Nephron progenitor cell (in vitro differentiated cells): ENCODE measurements at regions not wholly inside any gene's neighbourhood (a gene's known extent, or its start where the extent isn't known, plus 50 kb on each side); places are given as distances from the start of the nearest gene placed in this dataset.
"Not testable (repeated sequence)": the region's sequence is repeated elsewhere in the genome, so short reads cannot be mapped to it uniquely, and the experiment has no call there.

Source experiments
- DNase-seq: peaks from one replicate; pipeline ENCODE4 v3.0.0; 2021
- H3K27ac Mint-ChIP-seq: 2 replicates; pipeline ENCODE4 v1.8.0; 2021; ENCODE audit warnings: mild to moderate bottlenecking, moderate library complexity, mixed read lengths
- H3K27me3 Mint-ChIP-seq: 2 replicates; pipeline ENCODE4 v1.8.0; 2021; ENCODE audit warnings: mild to moderate bottlenecking, low read depth, mixed read lengths; ENCODE audit not compliant: poor library complexity
- H3K36me3 Mint-ChIP-seq: 2 replicates; pipeline ENCODE4 v1.8.0; 2021; ENCODE audit warnings: low read depth, mixed read lengths
- H3K4me1 Mint-ChIP-seq: 2 replicates; pipeline ENCODE4 v1.8.0; 2021; ENCODE audit warnings: mixed read lengths
- H3K4me3 Mint-ChIP-seq: 2 replicates; pipeline ENCODE4 v1.8.0; 2021; ENCODE audit warnings: mild to moderate bottlenecking, moderate library complexity, mixed read lengths
- H3K9me3 Mint-ChIP-seq: 2 replicates; pipeline ENCODE4 v1.8.0; 2021; ENCODE audit warnings: mild to moderate bottlenecking, moderate library complexity, mixed read lengths
- CTCF ChIP-seq: fragments of 200-600 bp; sonication (generic); IDR thresholded peaks from 2 replicates; pipeline ENCODE4 v1.5.0; 2021; ENCODE audit warnings: antibody characterized with exemption

GRCh38 chr5:98173334-98173733, 600.1 kb upstream of the RGMB start:
- H3K4me1 Mint-ChIP-seq = no peaks in the 10 kb centered on the region
- H3K27me3 Mint-ChIP-seq = no peaks in the 10 kb centered on the region
- DNase-seq = no peak
- H3K27ac Mint-ChIP-seq = no peak overlapping the region
- H3K9me3 Mint-ChIP-seq = no peaks in the 10 kb centered on the region
- no peak for TF ChIP-seq CTCF
- no peaks in the 10 kb centered on the region for H3K36me3 Mint-ChIP-seq
- H3K4me3 Mint-ChIP-seq = no peak overlapping the region

- Mint-ChIP-seq H3K27me3 (no peaks in the 10 kb centered on the region), H3K27ac (no peak overlapping the region), H3K4me1 (no peaks in the 10 kb centered on the region), H3K9me3 (no peaks in the 10 kb centered on the region), H3K36me3 (no peaks in the 10 kb centered on the region), H3K4me3 (no peak overlapping the region)
- DNase-seq = no peak
- TF ChIP-seq CTCF = no peak
Measured at GRCh38 chr5:98175474-98175873, 598.0 kb upstream of the RGMB start.

GRCh38 chr5:98179791-98180755, 593.4 kb upstream of the RGMB start:
- Mint-ChIP-seq H3K4me3 (no peak overlapping the region), H3K36me3 (no peaks in the 10 kb centered on the region)

GRCh38 chr5:98186128-98186527, 587.3 kb upstream of the RGMB start:
- no peak for DNase-seq
- no peak for TF ChIP-seq CTCF
- H3K4me1 Mint-ChIP-seq = no peaks in the 10 kb centered on the region
- peaks cover 6% of the 10 kb centered on the region for H3K9me3 Mint-ChIP-seq
- H3K27ac Mint-ChIP-seq = no peak overlapping the region
- no peaks in the 10 kb centered on the region for H3K36me3 Mint-ChIP-seq
- no peak overlapping the region for H3K4me3 Mint-ChIP-seq
- peaks cover 3% of the 10 kb centered on the region for H3K27me3 Mint-ChIP-seq

More at GRCh38 chr5:98179791-98180755, 593.4 kb upstream of the RGMB start:
- Mint-ChIP-seq H3K9me3 (peaks cover 6% of the 10 kb centered on the region), H3K4me1 (no peaks in the 10 kb centered on the region), H3K27me3 (peaks cover 6% of the 10 kb centered on the region), H3K27ac (no peak overlapping the region)
- no peak for TF ChIP-seq CTCF
- DNase-seq = no peak

GRCh38 chr5:98187945-98188344, 585.5 kb upstream of the RGMB start:
- no peaks in the 10 kb centered on the region for H3K4me1 Mint-ChIP-seq
- peaks cover 6% of the 10 kb centered on the region for H3K9me3 Mint-ChIP-seq
- no peak overlapping the region for H3K4me3 Mint-ChIP-seq
- no peak for TF ChIP-seq CTCF
- H3K27ac Mint-ChIP-seq = no peak overlapping the region
- DNase-seq = no peak
- H3K36me3 Mint-ChIP-seq = no peaks in the 10 kb centered on the region
- H3K27me3 Mint-ChIP-seq = no peaks in the 10 kb centered on the region

GRCh38 chr5:98190344-98190743, 583.1 kb upstream of the RGMB start:
- not testable (repeated sequence) for H3K4me1 Mint-ChIP-seq, H3K27me3 Mint-ChIP-seq

More at GRCh38 chr5:98190344-98190743, 583.1 kb upstream of the RGMB start:
- not testable (repeated sequence) for H3K27ac Mint-ChIP-seq, H3K36me3 Mint-ChIP-seq, H3K4me3 Mint-ChIP-seq, H3K9me3 Mint-ChIP-seq, DNase-seq
